ENCODE measurements at regions not wholly inside any gene's neighbourhood (a gene's known extent, or its start where the extent isn't known, plus 50 kb on each side); places are given as distances from the start of the nearest gene placed in this dataset.
"Not testable (repeated sequence)": the region's sequence is repeated elsewhere in the genome, so short reads cannot be mapped to it uniquely, and the experiment has no call there.

DNA sequence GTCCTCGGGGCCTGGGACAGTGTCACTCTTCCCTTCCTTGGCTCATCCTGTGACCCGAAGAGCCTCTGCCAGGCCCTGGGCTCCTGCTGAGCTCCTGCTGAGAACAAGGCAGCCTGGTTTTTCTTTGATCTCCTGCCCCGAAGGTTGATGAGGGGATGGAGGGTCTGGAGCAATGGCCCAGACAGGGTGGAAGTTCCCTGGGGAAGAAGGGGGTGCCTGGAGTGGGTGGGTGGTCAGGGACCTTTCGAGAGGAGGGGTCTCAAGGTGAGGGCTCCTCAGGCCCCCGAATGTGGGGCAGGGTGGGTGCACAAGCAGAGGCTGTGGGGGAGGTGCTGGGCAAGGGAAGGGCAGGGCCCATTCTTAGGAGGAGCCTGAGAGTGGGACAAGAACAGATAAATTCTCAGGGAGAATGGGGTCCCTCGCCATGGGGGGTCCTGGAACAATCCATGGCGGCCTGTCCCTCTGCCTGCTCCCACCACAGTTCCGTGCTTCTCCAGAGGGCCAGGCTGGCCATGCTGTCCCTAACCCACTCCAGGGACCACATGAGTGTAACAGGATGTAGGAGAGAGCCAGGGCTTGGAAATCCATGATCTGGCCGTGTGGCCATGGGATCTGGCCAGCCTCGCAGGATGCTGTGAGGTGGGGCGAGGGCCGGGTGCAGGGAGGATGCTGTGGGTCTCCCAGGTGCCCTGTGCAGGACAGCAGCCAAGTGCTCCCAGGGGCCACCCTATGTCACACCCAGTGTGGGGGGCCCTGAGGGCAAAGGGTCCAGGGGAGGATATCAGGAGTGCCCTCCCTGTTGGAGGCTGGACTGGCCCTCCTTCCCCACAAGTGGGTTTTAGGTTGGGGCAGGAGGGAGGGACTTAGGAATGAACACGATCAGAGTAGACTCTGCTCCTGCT, 128.5 kb upstream of the LPCAT1 start:
- DNase-seq = no peak

DNA sequence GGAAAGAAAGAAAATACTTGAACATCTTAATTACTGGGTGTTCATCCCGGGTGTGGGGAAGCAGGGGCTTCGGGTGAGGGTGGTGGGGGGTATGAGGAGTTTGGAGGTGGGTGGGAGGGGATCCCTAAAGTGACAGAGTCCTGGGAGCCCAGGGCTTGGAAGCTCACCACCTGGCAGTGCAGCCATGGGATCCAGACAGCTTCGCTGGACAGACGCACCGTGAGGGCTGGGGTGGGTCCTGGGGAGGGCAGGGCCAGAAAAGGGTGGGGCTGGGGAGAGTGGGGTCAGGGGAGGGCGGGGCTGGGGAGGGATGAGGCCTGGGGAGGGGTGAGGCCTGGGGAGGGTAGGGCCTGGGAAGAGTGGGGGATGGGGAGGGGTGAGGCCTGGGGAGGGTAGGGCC, 127.5 kb upstream of the LPCAT1 start:
- DNase-seq = no peak

DNA sequence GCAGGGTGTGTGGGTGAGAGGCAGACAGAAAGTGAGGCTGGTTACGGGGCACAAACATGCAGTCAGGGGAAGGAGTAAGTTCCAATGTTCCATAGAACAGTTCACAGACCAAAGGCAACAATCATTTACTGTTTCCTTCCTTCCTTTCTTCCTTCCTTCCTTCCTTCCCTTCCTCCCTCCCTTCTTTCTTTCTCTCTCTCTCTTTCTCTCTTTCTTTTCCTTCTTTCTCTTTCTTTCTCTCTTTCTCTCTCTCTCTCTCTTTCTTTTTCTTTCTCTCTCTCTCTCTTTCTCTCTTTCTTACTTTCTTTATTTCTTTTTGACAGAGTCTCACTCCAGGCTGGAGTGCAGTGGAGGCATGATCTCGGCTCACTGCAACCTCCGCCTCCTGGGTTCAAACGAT, 125.8 kb upstream of the LPCAT1 start:
- DNase-seq = no peak

- no peak for DNase-seq
These were observed 125.0 kb upstream of the LPCAT1 start for GRCh38 chr5:1648806-1649205.

GRCh38 chr5:1647580-1647979, 123.8 kb upstream of the LPCAT1 start:
- DNase-seq = no peak

DNA sequence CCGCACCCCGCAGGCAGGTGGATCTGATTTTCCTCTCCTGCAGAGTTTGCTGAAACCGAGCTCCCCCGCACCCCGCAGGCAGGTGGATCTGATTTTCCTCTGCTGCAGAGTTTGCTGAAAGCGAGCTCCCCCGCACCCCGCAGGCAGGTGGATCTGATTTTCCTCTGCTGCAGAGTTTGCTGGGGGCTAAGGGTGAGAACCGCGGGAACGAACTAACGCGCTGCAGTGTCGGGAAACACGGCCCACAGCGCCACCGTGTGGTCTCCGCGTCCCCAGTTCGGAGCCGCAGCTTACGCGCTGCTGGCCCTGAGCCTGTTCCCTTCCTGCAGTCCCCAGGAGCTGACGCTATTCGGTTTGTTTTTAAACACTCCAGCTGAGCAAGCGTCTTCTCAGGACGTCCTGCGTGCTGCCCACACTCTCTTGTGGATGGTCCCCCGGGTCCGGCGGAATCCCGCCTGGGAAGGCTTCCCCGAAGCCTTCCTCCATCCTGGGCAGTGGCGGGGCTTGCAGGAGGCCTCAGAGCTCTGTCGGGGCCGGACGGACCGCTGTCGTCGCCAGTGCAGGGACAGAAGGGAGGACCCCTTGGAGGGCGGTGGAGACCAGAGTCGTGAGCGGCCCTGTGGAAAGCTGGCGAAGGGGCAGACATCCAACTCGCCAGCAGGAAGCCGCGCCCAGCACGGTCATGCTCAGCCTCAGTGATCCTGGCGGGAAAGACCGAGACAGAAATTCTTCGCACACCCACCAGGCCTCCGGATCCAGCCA, 121.2 kb upstream of the LPCAT1 start:
- DNase-seq = peak; percentile 46

DNA sequence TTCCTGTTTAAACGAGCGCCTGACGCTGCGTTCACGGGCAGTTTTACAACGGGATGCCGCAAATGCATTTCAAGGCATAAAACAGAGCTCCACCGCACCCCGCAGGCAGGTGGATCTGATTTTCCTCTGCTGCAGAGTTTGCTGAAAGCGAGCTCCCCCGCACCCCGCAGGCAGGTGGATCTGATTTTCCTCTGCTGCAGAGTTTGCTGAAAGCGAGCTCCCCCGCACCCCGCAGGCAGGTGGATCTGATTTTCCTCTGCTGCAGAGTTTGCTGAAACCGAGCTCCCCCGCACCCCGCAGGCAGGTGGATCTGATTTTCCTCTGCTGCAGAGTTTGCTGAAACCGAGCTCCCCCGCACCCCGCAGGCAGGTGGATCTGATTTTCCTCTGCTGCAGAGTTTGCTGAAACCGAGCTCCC, 120.6 kb upstream of the LPCAT1 start:
- DNase-seq = not testable (repeated sequence)

DNA sequence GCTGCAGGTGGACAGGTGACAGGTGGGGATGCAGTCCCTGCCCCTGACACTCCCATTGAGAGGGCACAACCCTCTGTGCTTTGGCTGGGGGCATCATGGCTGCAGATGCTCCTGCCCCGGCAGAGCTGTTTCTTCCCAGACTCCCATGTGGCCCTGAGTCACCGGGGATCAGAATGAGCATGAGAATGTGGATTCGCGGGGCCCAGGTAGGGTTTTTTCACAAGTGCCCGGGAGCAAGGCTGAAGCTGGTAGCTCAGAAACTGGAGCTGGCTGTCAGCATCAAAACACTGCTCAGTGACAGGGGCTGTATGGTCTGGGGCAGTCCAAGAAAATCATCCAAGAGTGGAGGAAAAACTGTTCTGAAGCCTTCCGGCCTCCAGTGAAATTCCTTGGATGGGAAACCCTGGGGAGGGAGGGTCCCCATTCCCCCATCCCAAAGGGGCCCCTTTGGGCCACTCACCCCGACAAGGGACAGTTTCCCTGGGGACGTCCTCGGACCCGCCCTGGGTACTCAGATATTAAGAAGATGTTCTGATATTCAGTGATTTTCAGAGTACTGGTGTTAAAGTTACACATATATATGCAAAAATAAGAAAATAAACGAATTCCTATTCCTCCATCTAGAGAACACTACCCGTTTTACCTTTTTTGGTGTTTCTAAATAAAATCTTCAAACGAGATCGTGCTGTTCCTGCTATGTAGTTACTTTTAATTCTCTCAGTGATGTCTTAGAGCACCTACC, 120.1 kb upstream of the LPCAT1 start:
- no peak for DNase-seq

DNA sequence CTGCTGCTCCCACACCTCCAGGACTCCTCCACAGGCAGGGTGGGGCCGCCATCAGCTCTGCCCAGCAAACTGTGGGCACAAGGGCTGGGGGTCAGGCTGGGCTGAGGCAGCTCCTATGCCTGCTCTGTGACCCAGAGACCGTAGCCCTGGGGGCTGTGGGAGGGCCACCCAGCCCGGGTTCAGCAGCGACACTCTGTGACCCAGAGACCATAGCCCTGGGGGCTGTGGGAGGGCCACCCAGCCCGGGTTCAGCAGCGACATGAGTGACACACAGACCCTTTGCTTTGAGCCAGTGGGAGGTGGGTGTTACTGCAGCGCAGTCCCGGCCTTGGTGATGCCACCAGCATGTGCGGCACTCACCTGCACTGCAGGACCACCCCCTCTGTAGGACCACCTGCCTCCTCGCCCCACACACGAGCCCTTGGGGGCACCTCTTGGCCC, 118.9 kb upstream of the LPCAT1 start:
- no peak for DNase-seq

DNA sequence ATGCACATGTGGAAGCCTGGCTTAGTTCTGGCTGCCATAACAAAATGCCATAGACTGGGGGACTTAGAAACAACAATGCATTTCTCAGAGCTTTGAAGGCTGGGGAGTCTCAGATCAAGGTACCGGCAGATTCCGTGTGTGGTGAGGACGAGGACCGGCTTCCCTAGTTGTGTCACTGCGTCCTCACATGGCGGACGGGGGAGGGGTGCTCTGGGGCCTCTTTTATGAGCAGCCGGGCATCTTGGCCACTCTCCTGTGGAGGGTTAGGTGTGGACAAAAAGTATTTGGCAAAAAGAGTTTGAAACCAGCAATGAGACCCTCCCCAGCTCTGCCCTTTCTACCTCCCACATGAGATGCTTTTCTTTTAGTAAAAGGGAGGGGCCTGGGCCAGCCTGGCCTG, 118.5 kb upstream of the LPCAT1 start:
- DNase-seq = no peak

DNA sequence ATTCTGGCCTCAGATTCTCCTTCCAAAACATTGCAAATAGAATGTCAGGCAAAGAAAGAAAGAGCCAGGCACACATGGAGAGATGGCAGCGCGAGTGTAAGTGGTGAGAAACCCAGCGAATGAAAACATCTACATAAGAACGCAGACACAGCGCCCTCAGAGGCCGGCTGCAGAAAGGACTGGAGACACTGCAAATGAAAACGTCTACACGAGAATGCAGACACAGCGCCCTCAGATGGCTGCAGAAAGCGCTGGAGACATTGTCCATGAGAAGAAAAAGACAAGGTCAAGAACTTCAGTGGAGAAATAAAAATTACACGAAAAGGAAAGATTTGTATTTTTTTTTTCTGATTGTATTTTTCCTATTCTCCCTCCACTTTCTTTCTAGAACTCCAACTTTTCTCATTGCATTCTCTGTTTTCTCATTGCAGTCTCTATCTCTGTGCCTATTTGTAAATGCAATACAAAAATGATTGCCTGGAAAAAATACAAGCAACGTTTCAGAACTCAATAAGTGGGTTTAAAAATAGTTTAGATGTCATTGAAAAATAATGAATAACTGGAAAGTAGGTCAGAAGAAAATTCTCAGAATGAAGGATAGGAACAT, 117.9 kb upstream of the LPCAT1 start:
- DNase-seq = peak; percentile 36

GRCh38 chr5:1641041-1641440, 117.3 kb upstream of the LPCAT1 start:
- DNase-seq = no peak

DNA sequence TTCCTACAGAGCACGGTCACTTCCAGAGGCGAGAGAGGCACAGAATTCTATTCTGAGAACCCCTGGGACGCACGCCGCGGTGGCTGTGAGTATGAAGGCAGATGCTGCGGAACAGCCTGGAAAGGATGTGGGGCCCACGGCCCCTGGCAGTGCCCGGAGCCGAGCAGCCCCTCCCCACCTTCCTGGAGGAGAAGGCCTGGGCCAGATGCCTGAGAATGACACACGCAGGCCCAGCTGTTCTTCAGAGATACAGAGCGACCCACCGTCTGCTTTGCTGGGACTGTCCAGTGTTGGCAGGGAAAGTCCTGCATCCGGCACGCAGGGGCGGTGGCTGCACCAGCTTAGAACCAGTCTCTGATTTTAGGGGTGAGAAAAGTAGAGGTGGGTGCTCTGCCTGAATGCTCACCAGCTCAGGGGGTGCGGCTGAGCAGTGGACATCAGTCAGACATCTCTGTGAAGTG, 116.7 kb upstream of the LPCAT1 start:
- DNase-seq = no peak

DNA sequence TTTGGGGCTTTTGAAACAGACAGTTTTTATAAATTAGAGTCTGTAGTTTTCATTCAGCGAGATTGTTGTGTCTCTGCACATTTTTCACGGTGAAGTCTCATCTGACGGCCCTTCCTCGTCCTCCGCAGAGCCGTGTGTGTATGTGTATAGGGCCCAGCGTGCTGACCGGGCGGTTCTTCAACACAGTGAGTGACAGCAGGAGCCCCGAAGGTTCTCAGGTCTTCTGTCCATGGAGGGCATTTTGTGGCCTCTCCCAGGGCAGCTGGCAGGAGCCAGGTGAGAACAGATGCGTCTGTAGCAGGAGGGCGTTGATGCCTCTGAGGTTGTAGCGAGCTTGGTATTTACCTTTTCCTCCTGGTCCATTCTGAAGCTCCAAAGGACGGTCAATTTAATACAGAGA, 116.0 kb upstream of the LPCAT1 start:
- no peak for DNase-seq

DNA sequence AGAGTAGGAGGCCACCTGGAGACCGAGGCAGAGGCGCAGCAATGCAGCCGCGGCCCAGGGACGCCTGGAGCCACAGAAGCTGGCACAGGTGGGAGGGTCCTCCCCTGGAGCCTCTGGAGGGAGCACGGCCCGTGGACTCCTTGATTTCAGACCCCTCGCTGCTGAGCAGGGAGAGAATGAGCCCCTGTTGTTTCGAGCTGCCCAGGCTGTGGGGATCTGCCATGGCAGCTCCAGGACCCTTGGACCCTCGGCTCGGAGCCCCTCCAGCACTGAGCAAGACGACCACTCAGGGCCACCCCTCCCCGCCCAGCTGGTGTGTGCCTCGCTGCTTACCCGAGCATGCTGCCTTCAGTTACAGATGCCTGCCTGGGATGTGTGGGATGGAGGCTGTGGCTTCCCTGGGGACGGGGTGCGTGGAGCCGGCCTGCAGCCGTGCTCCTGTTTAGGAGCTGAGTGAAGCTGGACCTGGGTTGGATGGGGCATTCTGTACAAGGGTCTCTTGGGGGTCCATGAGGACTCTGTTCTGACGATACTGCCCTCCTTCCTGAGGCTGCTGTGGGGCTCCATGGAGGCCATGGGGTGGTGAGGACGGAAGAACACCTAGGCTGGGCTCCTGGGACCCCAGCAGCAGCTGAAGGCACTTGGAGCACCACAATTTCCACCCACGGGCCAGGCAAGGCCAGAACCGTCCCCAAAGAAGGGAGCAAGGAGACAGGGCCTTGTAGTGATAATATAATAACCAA, 115.1 kb upstream of the LPCAT1 start:
- no peak for DNase-seq

DNA sequence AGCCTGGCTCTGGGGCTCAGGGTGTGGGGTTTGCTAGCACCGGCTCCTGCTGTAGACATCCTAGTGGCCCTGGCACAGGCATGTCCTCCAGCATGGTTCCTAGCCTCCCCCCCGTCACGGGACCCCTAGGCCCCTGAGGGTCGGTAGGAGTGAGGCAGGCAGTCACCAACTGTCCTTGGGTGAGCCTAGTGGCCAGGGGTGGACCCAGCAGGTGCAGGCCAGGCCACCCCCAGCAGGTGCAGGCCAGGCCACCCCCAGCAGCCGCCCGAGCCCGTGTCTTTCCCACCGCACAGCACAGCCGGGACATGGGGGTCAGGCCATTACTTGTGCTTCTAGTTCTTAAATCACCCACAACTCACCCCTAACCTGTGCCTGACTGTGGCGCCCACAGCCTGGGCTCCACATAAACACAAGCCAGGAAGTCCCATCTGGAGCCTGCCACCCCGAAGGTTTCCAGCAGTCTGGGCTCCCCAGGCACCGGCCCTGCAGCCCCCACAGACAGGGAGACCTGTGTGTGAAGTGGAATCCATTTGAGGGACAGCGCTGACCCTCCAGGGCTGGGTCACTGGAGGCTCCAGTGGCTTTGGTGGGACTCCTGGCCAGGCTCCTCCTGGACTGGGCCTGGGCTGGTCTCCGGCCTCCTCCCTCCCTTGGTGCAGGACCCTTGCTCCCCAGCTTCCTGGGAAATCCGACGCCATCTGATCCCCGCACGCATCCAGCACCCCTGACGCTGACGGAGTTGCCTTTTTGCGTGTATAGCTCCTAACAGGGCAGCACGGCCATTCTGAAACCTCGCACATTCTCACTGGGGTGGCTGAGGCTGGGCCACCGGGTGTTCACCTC, 114.1 kb upstream of the LPCAT1 start:
- no peak for DNase-seq

DNA sequence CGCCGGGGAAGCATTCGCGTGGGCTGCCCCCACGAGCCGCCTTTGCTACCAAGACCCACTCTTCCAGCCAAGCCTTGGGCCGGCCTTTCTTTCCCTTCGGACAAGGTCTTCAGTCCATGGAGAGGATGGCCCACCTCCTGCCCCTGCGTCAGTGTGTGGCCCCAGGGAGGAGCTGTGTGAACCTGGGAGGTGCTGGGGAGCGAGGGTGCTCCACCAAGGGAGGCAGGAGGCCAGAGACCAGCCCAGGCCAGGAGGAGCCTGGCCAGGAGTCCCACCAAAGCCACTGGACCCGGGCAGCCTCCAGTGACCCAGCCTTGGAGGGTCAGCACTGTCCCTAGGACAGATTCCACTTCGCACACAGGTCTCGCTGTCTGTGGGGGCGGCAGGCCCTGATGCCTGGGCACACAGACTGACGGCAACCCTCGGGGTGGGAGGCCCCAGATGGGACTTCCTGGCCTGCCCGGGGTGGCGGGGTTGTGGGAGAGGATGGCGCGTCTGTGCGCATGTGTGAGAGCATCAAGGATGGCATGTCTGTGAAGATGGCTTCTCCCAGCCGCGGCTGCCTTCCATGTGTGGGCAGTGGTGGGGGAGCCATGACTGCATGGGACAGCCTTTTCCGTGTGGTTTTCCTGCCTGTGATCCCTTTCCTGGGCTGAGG, 113.3 kb upstream of the LPCAT1 start:
- no peak for DNase-seq

DNA sequence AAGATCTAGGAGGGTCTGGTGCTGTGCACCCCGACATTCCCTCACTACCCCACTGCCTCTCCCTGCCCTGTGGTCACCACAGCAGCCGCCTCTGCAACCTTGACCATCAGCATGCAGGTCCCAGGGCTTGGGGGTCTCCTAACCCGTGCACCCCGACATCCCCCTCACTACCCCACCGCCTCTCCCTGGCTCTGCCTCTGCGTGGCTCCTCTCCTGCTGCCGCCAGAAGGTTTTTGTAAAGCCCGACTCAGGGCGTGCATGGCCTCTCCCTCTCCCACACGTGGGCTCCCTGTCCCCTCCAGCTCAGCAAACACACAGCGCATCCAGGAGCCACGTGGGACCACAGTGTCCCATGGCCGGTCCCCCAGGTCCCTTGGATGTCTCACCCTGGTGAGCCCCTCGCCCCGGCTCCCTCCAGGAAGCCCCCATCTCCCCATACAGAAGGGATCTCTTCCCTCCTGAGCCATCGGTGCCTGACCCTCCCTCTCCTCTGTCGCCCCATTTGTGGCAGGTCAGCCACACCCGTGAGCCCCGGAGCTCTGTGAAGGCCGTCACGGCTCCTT, 112.5 kb upstream of the LPCAT1 start:
- DNase-seq = not testable (repeated sequence)

GRCh38 chr5:1635477-1635876, 111.7 kb upstream of the LPCAT1 start:
- not testable (repeated sequence) for DNase-seq

- no peak for DNase-seq
These were observed 110.5 kb upstream of the LPCAT1 start for GRCh38 chr5:1634337-1634661.

Measured in NCI-H1048 (cell line).